ENCODE measurements at regions not wholly inside any gene's neighbourhood (a gene's known extent, or its start where the extent isn't known, plus 50 kb on each side); places are given as distances from the start of the nearest gene placed in this dataset.

DNA sequence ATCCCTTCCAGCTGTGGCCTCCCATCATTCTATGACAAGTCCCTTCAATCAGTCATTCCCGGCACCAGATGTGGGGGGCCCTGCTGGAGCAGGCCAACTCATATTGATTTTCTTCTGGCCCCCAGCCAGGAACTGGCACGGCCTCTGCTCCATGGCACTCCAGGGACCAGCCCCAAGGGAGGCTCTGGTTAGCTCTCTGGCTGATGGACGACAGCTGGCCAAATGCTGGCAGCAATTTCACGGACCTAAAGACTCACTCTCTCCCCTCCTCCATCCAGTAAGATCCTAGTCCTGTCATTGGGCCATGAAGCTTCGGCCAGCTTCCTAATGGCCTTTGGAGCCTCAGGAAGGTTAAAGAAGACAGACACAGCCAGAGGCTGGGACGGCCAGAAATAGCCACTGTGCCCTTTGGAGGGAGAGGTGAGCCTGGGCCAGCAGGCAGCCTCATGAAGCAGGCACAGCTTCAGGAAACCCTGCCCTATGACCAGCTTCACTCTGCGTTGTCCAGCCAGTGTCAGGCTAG, 131.0 kb downstream of the MEX3B start:
- POLR2A ChIA-PET = no interaction called here
- Mint-ChIP-seq H3K27ac (no peak overlapping the region), H3K9me3 (peaks cover 0 to 28% (median 7%) of the 10 kb centered on the region in 11 donors), H3K27me3 (peaks cover 0 to 9% (median 6%) of the 10 kb centered on the region in 5 donors), H3K4me1 (no peaks in the 10 kb centered on the region), H3K36me3 (peaks cover 0 to 6% (median 0%) of the 10 kb centered on the region in 5 donors), H3K4me3 (no peak overlapping the region)
- Histone ChIP-seq H3K4me3 (ENCODE audit: low read length) (no peak overlapping the region), H3K27ac (ENCODE audit: low read depth, low read length) (no peak overlapping the region), H3K9me3 (ENCODE audit: control insufficient read depth in 2 of 3, low read length in 3 of 3) (no peaks in the 10 kb centered on the region), H3K36me3 (ENCODE audit: control insufficient read depth in 2 of 3, insufficient read depth in 3 of 3, low read length in 3 of 3) (no peaks in the 10 kb centered on the region), H3K27me3 (ENCODE audit: control insufficient read depth in 2 of 2, insufficient read depth in 2 of 2, low read length in 2 of 2) (no peaks in the 10 kb centered on the region), H3K4me1 (ENCODE audit: control insufficient read depth in 2 of 2, insufficient read depth in 2 of 2, low read length in 2 of 2) (no peaks in the 10 kb centered on the region)
- DNase-seq (no peak), ATAC-seq (no peak)
- intact Hi-C loops (cut with micrococcal nuclease) = no loop called here
- CTCF ChIA-PET = no interaction called here

DNA sequence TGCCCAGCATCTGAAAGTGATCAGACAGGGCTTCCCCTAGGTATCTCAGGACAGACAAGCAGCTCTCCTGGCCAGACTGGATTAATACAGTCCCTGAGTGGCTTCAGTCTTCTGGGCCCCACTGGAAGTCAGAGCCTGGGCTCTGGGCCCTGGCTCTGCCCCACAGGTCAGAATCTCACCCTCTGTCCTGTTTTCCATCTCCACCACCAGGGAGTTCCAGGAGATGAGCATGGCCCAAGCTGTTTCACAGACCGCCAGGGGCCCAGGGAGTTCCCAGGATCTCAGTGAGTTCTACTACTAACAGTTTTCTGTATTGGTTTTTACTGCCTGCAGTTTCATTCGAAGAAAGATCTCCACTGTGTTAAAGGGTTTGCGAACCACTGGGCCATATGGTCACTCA, 131.5 kb downstream of the MEX3B start:
- Histone ChIP-seq H3K36me3 (ENCODE audit: control insufficient read depth in 2 of 3, insufficient read depth in 3 of 3, low read length in 3 of 3) (no peaks in the 10 kb centered on the region), H3K4me3 (ENCODE audit: low read length) (no peak overlapping the region), H3K27me3 (ENCODE audit: control insufficient read depth in 2 of 2, insufficient read depth in 2 of 2, low read length in 2 of 2) (no peaks in the 10 kb centered on the region), H3K27ac (ENCODE audit: low read depth, low read length) (no peak overlapping the region), H3K4me1 (ENCODE audit: control insufficient read depth in 2 of 2, insufficient read depth in 2 of 2, low read length in 2 of 2) (no peaks in the 10 kb centered on the region), H3K9me3 (ENCODE audit: control insufficient read depth in 2 of 3, low read length in 3 of 3) (no peaks in the 10 kb centered on the region)
- intact Hi-C loops (cut with micrococcal nuclease) = no loop called here
- H3K4me3 Mint-ChIP-seq = no peak overlapping the region
- ATAC-seq = no peak
- H3K9me3 Mint-ChIP-seq = peaks cover 0 to 23% (median 5%) of the 10 kb centered on the region in 11 donors
- no peak for DNase-seq
- H3K36me3 Mint-ChIP-seq = peaks cover 0 to 6% (median 0%) of the 10 kb centered on the region in 5 donors
- no peak overlapping the region for H3K27ac Mint-ChIP-seq
- peaks cover 0 to 9% (median 1%) of the 10 kb centered on the region in 5 donors for H3K27me3 Mint-ChIP-seq
- no peaks in the 10 kb centered on the region for H3K4me1 Mint-ChIP-seq
- CTCF ChIA-PET = no interaction called here
- POLR2A ChIA-PET = no interaction called here

DNA sequence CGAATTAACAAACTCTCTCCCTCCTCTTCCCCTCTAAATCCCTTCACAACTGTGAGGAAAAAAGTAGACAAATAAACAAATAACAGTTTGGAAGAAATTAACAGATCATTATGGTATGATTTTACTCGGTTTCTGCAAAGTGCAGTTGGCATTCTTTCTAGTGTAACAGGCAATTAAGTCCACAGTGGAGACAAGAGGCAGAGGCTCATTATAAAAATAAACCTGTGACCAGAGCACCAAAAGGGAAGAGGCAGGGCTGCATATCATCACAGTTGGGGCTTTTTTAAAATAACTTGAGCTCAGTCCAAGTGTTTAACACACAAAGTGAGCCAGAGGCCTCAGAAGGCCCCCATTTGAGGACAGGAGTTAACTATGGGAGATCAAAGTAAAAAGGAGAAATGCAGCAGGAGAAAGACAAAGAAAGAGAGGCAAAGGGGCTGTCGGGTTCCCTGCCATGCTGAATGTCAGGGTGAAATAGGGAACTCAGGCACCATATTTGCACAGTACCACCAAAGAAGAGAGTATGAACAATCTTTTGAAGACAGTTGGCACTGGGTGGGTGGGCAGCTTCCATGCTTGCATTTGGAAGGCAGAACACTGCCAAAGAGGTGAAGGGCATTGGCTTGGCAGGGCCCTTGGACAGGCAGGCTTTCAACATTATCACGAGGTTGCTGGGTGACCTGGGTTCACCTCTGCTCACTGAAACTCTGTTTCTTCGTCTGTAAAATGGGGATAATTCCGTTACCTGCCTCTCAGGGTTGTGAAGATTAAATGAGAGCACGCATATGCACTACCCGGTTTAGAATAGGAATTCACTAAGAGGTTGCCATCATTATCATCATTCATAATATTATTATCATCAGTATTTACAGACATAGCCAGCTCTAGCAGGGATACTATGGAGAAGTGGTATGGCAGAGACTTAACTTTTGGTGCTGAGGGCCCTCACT, 134.5 kb downstream of the MEX3B start:
- Histone ChIP-seq H3K9me3 (ENCODE audit: control insufficient read depth in 2 of 3, low read length in 3 of 3) (no peaks in the 10 kb centered on the region), H3K27me3 (ENCODE audit: control insufficient read depth in 2 of 2, insufficient read depth in 2 of 2, low read length in 2 of 2) (no peaks in the 10 kb centered on the region), H3K4me1 (ENCODE audit: control insufficient read depth in 2 of 2, insufficient read depth in 2 of 2, low read length in 2 of 2) (no peaks in the 10 kb centered on the region), H3K4me3 (ENCODE audit: low read length) (no peak overlapping the region), H3K27ac (ENCODE audit: low read depth, low read length) (no peak overlapping the region), H3K36me3 (ENCODE audit: control insufficient read depth in 2 of 3, insufficient read depth in 3 of 3, low read length in 3 of 3) (no peaks in the 10 kb centered on the region)
- CTCF ChIA-PET = no interaction called here
- POLR2A ChIA-PET = no interaction called here
- H3K9me3 Mint-ChIP-seq = peaks cover 0 to 3% (median 0%) of the 10 kb centered on the region in 11 donors
- H3K36me3 Mint-ChIP-seq = no peaks in the 10 kb centered on the region
- no peak overlapping the region for H3K27ac Mint-ChIP-seq
- H3K4me1 Mint-ChIP-seq = no peaks in the 10 kb centered on the region
- no peak overlapping the region for H3K4me3 Mint-ChIP-seq
- peaks cover 0 to 9% (median 4%) of the 10 kb centered on the region in 5 donors for H3K27me3 Mint-ChIP-seq
- ATAC-seq = no peak
- intact Hi-C loops (cut with micrococcal nuclease) = no loop called here
- no peak for DNase-seq

DNA sequence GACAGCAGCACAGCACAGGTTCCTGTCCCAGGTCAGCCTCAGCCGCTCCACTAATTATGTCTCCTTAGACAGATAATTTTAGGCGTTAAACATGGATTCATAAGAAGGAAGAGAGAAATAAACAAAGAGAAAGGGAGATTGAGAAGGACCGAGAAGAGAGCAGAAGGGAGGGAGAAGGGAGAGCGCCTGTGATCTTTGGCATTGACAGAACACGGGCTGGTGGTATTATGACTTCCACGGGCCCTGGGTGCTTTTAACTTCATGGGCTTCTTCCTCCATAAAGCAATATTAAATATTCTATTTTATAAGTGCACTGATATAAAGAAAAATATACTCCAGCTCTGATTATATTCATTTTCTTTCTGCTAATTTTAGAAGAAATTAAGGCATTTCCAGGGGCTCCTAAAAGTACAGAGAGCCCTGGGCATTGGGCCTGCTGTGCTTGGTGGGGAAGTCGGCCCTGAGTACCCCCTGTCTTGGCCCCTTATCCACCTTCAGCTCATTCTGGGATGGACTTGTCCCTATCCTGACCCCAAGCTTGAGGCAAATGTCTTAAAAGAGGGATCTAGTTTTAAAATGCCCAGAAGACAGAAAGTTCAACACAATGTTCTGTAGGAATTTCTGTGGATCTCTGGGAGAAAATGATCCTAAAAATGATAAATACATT, 135.3 kb downstream of the MEX3B start:
- CTCF ChIA-PET = interaction anchor here (0.6 kb wide), 1 partner anchor 25 kb away, joined by 3 read pairs; no protein-coding TSS in a partner anchor
- Mint-ChIP-seq H3K4me1 (no peaks in the 10 kb centered on the region), H3K9me3 (peaks cover 0 to 3% (median 0%) of the 10 kb centered on the region in 11 donors), H3K27ac (no peak overlapping the region), H3K36me3 (no peaks in the 10 kb centered on the region), H3K4me3 (no peak overlapping the region), H3K27me3 (peaks cover 0 to 14% (median 6%) of the 10 kb centered on the region in 5 donors)
- no peaks in the 10 kb centered on the region for H3K9me3 ChIP-seq (ENCODE audit: control insufficient read depth in 2 of 3, low read length in 3 of 3)
- no peak overlapping the region for H3K4me3 ChIP-seq (ENCODE audit: low read length)
- H3K27me3 ChIP-seq (ENCODE audit: control insufficient read depth in 2 of 2, insufficient read depth in 2 of 2, low read length in 2 of 2) = no peaks in the 10 kb centered on the region
- no peak for ATAC-seq
- no peaks in the 10 kb centered on the region for H3K36me3 ChIP-seq (ENCODE audit: control insufficient read depth in 2 of 3, insufficient read depth in 3 of 3, low read length in 3 of 3)
- POLR2A ChIA-PET = no interaction called here
- intact Hi-C loops (cut with micrococcal nuclease) = no loop called here
- no peaks in the 10 kb centered on the region for H3K4me1 ChIP-seq (ENCODE audit: control insufficient read depth in 2 of 2, insufficient read depth in 2 of 2, low read length in 2 of 2)
- no peak for DNase-seq
- no peak overlapping the region for H3K27ac ChIP-seq (ENCODE audit: low read depth, low read length)

DNA sequence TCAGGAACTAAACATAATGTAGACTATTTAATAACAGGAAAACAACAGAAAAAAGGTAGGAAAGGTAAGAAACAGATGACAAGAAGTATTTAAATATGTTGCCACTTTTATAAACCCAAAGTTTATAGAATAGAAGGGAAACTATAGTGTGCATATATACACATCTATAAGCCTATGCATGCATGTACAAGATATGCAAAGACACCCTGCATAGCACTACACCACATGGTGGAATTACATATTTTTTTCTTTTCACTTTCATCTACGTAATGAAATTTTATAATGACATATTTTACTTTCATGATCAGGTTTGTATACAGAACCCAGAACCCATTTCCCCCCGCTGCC, 136.8 kb downstream of the MEX3B start:
- Mint-ChIP-seq H3K4me3 (no peak overlapping the region), H3K4me1 (no peaks in the 10 kb centered on the region), H3K36me3 (no peaks in the 10 kb centered on the region), H3K27me3 (peaks cover 0 to 11% (median 6%) of the 10 kb centered on the region in 5 donors), H3K27ac (no peak overlapping the region), H3K9me3 (peaks cover 0 to 3% (median 0%) of the 10 kb centered on the region in 11 donors)
- no peaks in the 10 kb centered on the region for H3K36me3 ChIP-seq (ENCODE audit: control insufficient read depth in 2 of 3, insufficient read depth in 3 of 3, low read length in 3 of 3)
- H3K27ac ChIP-seq (ENCODE audit: low read depth, low read length) = no peak overlapping the region
- H3K9me3 ChIP-seq (ENCODE audit: control insufficient read depth in 2 of 3, low read length in 3 of 3) = no peaks in the 10 kb centered on the region
- DNase-seq = no peak
- no peak overlapping the region for H3K4me3 ChIP-seq (ENCODE audit: low read length)
- ChIA-PET CTCF (no interaction called here), POLR2A (no interaction called here)
- H3K27me3 ChIP-seq (ENCODE audit: control insufficient read depth in 2 of 2, insufficient read depth in 2 of 2, low read length in 2 of 2) = no peaks in the 10 kb centered on the region
- intact Hi-C loops (cut with micrococcal nuclease) = no loop called here
- no peak for ATAC-seq
- no peaks in the 10 kb centered on the region for H3K4me1 ChIP-seq (ENCODE audit: control insufficient read depth in 2 of 2, insufficient read depth in 2 of 2, low read length in 2 of 2)

DNA sequence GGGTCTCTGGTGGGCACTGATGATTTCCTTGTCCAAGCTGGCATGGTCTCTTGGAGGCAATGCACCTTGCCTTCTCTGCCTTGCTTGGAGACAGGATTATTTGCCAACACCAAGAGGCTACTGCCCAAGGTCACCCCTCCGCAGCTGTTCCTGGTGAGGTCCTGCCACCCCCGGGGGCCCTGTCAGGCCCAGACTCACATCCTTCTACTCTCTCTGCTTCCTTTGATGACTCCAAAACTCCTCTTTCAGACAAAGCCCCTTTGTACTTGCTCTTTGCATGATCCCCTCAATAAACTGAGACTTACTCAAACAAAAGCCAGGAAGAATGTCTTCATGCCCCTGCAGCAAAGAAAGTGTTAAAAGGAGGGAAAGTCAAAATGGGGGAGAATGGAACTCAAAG, 137.7 kb downstream of the MEX3B start:
- ATAC-seq (no peak), DNase-seq (no peak)
- Mint-ChIP-seq H3K36me3 (no peaks in the 10 kb centered on the region), H3K27me3 (peaks cover 0 to 15% (median 6%) of the 10 kb centered on the region in 5 donors), H3K4me3 (no peak overlapping the region), H3K4me1 (no peaks in the 10 kb centered on the region), H3K9me3 (peaks cover 0 to 3% (median 0%) of the 10 kb centered on the region in 11 donors), H3K27ac (no peak overlapping the region)
- POLR2A ChIA-PET = no interaction called here
- Histone ChIP-seq H3K9me3 (ENCODE audit: control insufficient read depth in 2 of 3, low read length in 3 of 3) (no peaks in the 10 kb centered on the region), H3K4me3 (ENCODE audit: low read length) (no peak overlapping the region), H3K27ac (ENCODE audit: low read depth, low read length) (no peak overlapping the region), H3K4me1 (ENCODE audit: control insufficient read depth in 2 of 2, insufficient read depth in 2 of 2, low read length in 2 of 2) (no peaks in the 10 kb centered on the region), H3K36me3 (ENCODE audit: control insufficient read depth in 2 of 3, insufficient read depth in 3 of 3, low read length in 3 of 3) (no peaks in the 10 kb centered on the region), H3K27me3 (ENCODE audit: control insufficient read depth in 2 of 2, insufficient read depth in 2 of 2, low read length in 2 of 2) (no peaks in the 10 kb centered on the region)
- intact Hi-C loops (cut with micrococcal nuclease) = no loop called here
- CTCF ChIA-PET = no interaction called here

All from naive thymus-derived CD4-positive, alpha-beta T cell (primary cell).